ENCODE measurements at regions not wholly inside any gene's neighbourhood (a gene's known extent, or its start where the extent isn't known, plus 50 kb on each side); places are given as distances from the start of the nearest gene placed in this dataset.
A peak's percentile ranks its signal among the peaks of the same experiment; 100 is the strongest.

- TF ChIP-seq CTCF (IDR thresholded peaks at IDR 0.05; ENCODE audit: low read depth, low read length, missing control alignments), result no peak
- DNase-seq, result no peak
- Histone ChIP-seq H3K36me3 (replicated peaks) (no peaks in the 10 kb centered on the region), H3K27ac (no peak overlapping the region), H3K27me3 (replicated peaks) (no peaks in the 10 kb centered on the region), H3K4me3 (ENCODE audit: low read depth, low read length) (no peak overlapping the region)
- in situ Hi-C loops (cut with HindIII; ENCODE audit: low pct_ligation_motif_present, low sequenced_read_pairs), result no loop called here
These were observed 211.7 kb upstream of the GSE1 start for GRCh38 chr16:85401370-85401916.

GRCh38 chr16:85401917-85402766, 211.0 kb upstream of the GSE1 start:
- Histone ChIP-seq H3K4me3 (ENCODE audit: low read depth, low read length) (no peak overlapping the region), H3K27me3 (replicated peaks) (no peaks in the 10 kb centered on the region), H3K27ac (peak overlapping the region; percentile 67), H3K36me3 (replicated peaks) (no peaks in the 10 kb centered on the region)
- no peak for TF ChIP-seq CTCF (IDR thresholded peaks at IDR 0.05; ENCODE audit: low read depth, low read length, missing control alignments)
- in situ Hi-C loops (cut with HindIII; ENCODE audit: low pct_ligation_motif_present, low sequenced_read_pairs), result no loop called here
- DNase-seq, result no peak

- Histone ChIP-seq H3K27me3 (replicated peaks) (no peaks in the 10 kb centered on the region), H3K36me3 (replicated peaks) (no peaks in the 10 kb centered on the region), H3K27ac (peak overlapping the region; percentile 67), H3K4me3 (ENCODE audit: low read depth, low read length) (no peak overlapping the region)
- TF ChIP-seq CTCF (IDR thresholded peaks at IDR 0.05; ENCODE audit: low read depth, low read length, missing control alignments), result peak; percentile 23
- in situ Hi-C loops (cut with HindIII; ENCODE audit: low pct_ligation_motif_present, low sequenced_read_pairs), result no loop called here
- peak; percentile 81 for DNase-seq
These were observed 210.0 kb upstream of the GSE1 start for GRCh38 chr16:85402910-85403692.

- DNase-seq, result no peak
- Histone ChIP-seq H3K4me3 (ENCODE audit: low read depth, low read length) (no peak overlapping the region), H3K36me3 (replicated peaks) (no peaks in the 10 kb centered on the region), H3K27me3 (replicated peaks) (no peaks in the 10 kb centered on the region), H3K27ac (peak overlapping the region; percentile 67)
- in situ Hi-C loops (cut with HindIII; ENCODE audit: low pct_ligation_motif_present, low sequenced_read_pairs), result no loop called here
- TF ChIP-seq CTCF (IDR thresholded peaks at IDR 0.05; ENCODE audit: low read depth, low read length, missing control alignments), result no peak
These were observed 209.4 kb upstream of the GSE1 start for GRCh38 chr16:85403693-85404092.

- no peak for DNase-seq
- Histone ChIP-seq H3K27ac (no peak overlapping the region), H3K36me3 (replicated peaks) (no peaks in the 10 kb centered on the region), H3K27me3 (replicated peaks) (no peaks in the 10 kb centered on the region), H3K4me3 (ENCODE audit: low read depth, low read length) (no peak overlapping the region)
- TF ChIP-seq CTCF (IDR thresholded peaks at IDR 0.05; ENCODE audit: low read depth, low read length, missing control alignments), result no peak
- in situ Hi-C loops (cut with HindIII; ENCODE audit: low pct_ligation_motif_present, low sequenced_read_pairs), result no loop called here
These were observed 200.1 kb upstream of the GSE1 start for GRCh38 chr16:85412911-85413520.
